GOT3 (cell line): ENCODE measurements at regions not wholly inside any gene's neighbourhood (a gene's known extent, or its start where the extent isn't known, plus 50 kb on each side); places are given as distances from the start of the nearest gene placed in this dataset.
"Not testable (repeated sequence)": the region's sequence is repeated elsewhere in the genome, so short reads cannot be mapped to it uniquely, and the experiment has no call there.

ENCODE experiments used
- DNase-seq: peaks from one replicate; lab custom pipeline; 2025; ENCODE audit warnings: mixed read lengths; lab: John Stamatoyannopoulos, UW

- DNase-seq, result no peak
These were observed 1899.5 kb downstream of the MAT2B start for GRCh38 chr5:165404917-165405316.

GRCh38 chr5:165405340-165405739, 1899.9 kb downstream of the MAT2B start:
- no peak for DNase-seq

- no peak for DNase-seq
These were observed 1901.9 kb downstream of the MAT2B start for GRCh38 chr5:165407352-165407751.

GRCh38 chr5:165410476-165410875, 1905.1 kb downstream of the MAT2B start:
- no peak for DNase-seq

GRCh38 chr5:165411532-165411931, 1906.1 kb downstream of the MAT2B start:
- DNase-seq, result not testable (repeated sequence)

GRCh38 chr5:165420493-165420892, 1915.1 kb downstream of the MAT2B start:
- DNase-seq, result no peak

GRCh38 chr5:165423697-165424299, 1918.4 kb downstream of the MAT2B start:
- no peak for DNase-seq

- no peak for DNase-seq
These were observed 1920.2 kb downstream of the MAT2B start for GRCh38 chr5:165425594-165425993.

GRCh38 chr5:165448753-165449152, 1943.3 kb downstream of the MAT2B start:
- DNase-seq, result no peak

- no peak for DNase-seq
These were observed 1952.6 kb downstream of the MAT2B start for GRCh38 chr5:165457859-165458481.

- DNase-seq, result no peak
These were observed 1953.8 kb downstream of the MAT2B start for GRCh38 chr5:165459232-165459631.

- DNase-seq, result no peak
These were observed 1955.5 kb downstream of the MAT2B start for GRCh38 chr5:165460911-165461310.

GRCh38 chr5:165477546-165477945, 1972.1 kb downstream of the MAT2B start:
- DNase-seq, result no peak

GRCh38 chr5:165495829-165496380, 1990.5 kb downstream of the MAT2B start:
- DNase-seq, result no peak

- DNase-seq, result no peak
These were observed 1992.3 kb downstream of the MAT2B start for GRCh38 chr5:165497707-165498106.

GRCh38 chr5:165502893-165503691, 1997.7 kb downstream of the MAT2B start:
- no peak for DNase-seq

- no peak for DNase-seq
These were observed 1999.3 kb downstream of the MAT2B start for GRCh38 chr5:165504674-165505073.

- DNase-seq, result no peak
These were observed 2002.9 kb downstream of the MAT2B start for GRCh38 chr5:165508286-165508685.

GRCh38 chr5:165508861-165509260, 2003.4 kb downstream of the MAT2B start:
- no peak for DNase-seq

- no peak for DNase-seq
These were observed 2016.6 kb downstream of the MAT2B start for GRCh38 chr5:165521816-165522610.

GRCh38 chr5:165525271-165525670, 2019.9 kb downstream of the MAT2B start:
- no peak for DNase-seq

- no peak for DNase-seq
These were observed 2020.9 kb downstream of the MAT2B start for GRCh38 chr5:165526357-165526756.
